ENCODE measurements at regions not wholly inside any gene's neighbourhood (a gene's known extent, or its start where the extent isn't known, plus 50 kb on each side); places are given as distances from the start of the nearest gene placed in this dataset.

GRCh38 chr10:29826221-29826620 lies 191.4 kb upstream of the SVIL start:
- DNase-seq (ENCODE audit: extremely low spot score, unreplicated experiment): no peak
- Mint-ChIP-seq H3K27me3 (ENCODE audit: unreplicated experiment) (no peaks in the 10 kb centered on the region), H3K27ac (ENCODE audit: unreplicated experiment) (no peak overlapping the region), H3K4me3 (ENCODE audit: unreplicated experiment) (no peak overlapping the region), H3K4me1 (ENCODE audit: unreplicated experiment) (peaks cover 6% of the 10 kb centered on the region), H3K36me3 (ENCODE audit: unreplicated experiment) (no peaks in the 10 kb centered on the region), H3K9me3 (ENCODE audit: unreplicated experiment) (no peaks in the 10 kb centered on the region)
- no peak for TF ChIP-seq CTCF (IDR thresholded peaks at IDR 0.05)

- no peaks in the 10 kb centered on the region for H3K27me3 Mint-ChIP-seq (ENCODE audit: unreplicated experiment)
- no peaks in the 10 kb centered on the region for H3K9me3 Mint-ChIP-seq (ENCODE audit: unreplicated experiment)
- no peak for TF ChIP-seq CTCF (IDR thresholded peaks at IDR 0.05)
- H3K27ac Mint-ChIP-seq (ENCODE audit: unreplicated experiment): no peak overlapping the region
- no peak for DNase-seq (ENCODE audit: extremely low spot score, unreplicated experiment)
- no peak overlapping the region for H3K4me3 Mint-ChIP-seq (ENCODE audit: unreplicated experiment)
- H3K36me3 Mint-ChIP-seq (ENCODE audit: unreplicated experiment): no peaks in the 10 kb centered on the region
- H3K4me1 Mint-ChIP-seq (ENCODE audit: unreplicated experiment): peaks cover 6% of the 10 kb centered on the region
Measured at GRCh38 chr10:29823553-29824080, 188.8 kb upstream of the SVIL start.

- no peak overlapping the region for H3K4me3 Mint-ChIP-seq (ENCODE audit: unreplicated experiment)
- H3K27ac Mint-ChIP-seq (ENCODE audit: unreplicated experiment): no peak overlapping the region
- no peak for DNase-seq (ENCODE audit: extremely low spot score, unreplicated experiment)
- H3K36me3 Mint-ChIP-seq (ENCODE audit: unreplicated experiment): no peaks in the 10 kb centered on the region
- TF ChIP-seq CTCF (IDR thresholded peaks at IDR 0.05): no peak
- no peaks in the 10 kb centered on the region for H3K9me3 Mint-ChIP-seq (ENCODE audit: unreplicated experiment)
- peaks cover 3% of the 10 kb centered on the region for H3K4me1 Mint-ChIP-seq (ENCODE audit: unreplicated experiment)
- H3K27me3 Mint-ChIP-seq (ENCODE audit: unreplicated experiment): peaks cover 8% of the 10 kb centered on the region
Measured at GRCh38 chr10:29820890-29821461, 186.2 kb upstream of the SVIL start.

GRCh38 chr10:29816801-29817558 lies 182.2 kb upstream of the SVIL start:
- H3K27ac Mint-ChIP-seq (ENCODE audit: unreplicated experiment): no peak overlapping the region
- no peaks in the 10 kb centered on the region for H3K36me3 Mint-ChIP-seq (ENCODE audit: unreplicated experiment)
- peaks cover 8% of the 10 kb centered on the region for H3K27me3 Mint-ChIP-seq (ENCODE audit: unreplicated experiment)
- no peak for TF ChIP-seq CTCF (IDR thresholded peaks at IDR 0.05)
- H3K4me3 Mint-ChIP-seq (ENCODE audit: unreplicated experiment): no peak overlapping the region
- DNase-seq (ENCODE audit: extremely low spot score, unreplicated experiment): no peak
- H3K9me3 Mint-ChIP-seq (ENCODE audit: unreplicated experiment): no peaks in the 10 kb centered on the region
- peaks cover 5% of the 10 kb centered on the region for H3K4me1 Mint-ChIP-seq (ENCODE audit: unreplicated experiment)

- no peak for TF ChIP-seq CTCF (IDR thresholded peaks at IDR 0.05)
- no peak overlapping the region for H3K27ac Mint-ChIP-seq (ENCODE audit: unreplicated experiment)
- no peak for DNase-seq (ENCODE audit: extremely low spot score, unreplicated experiment)
- H3K4me3 Mint-ChIP-seq (ENCODE audit: unreplicated experiment): no peak overlapping the region
- no peaks in the 10 kb centered on the region for H3K36me3 Mint-ChIP-seq (ENCODE audit: unreplicated experiment)
- H3K4me1 Mint-ChIP-seq (ENCODE audit: unreplicated experiment): peaks cover 11% of the 10 kb centered on the region
- no peaks in the 10 kb centered on the region for H3K9me3 Mint-ChIP-seq (ENCODE audit: unreplicated experiment)
- H3K27me3 Mint-ChIP-seq (ENCODE audit: unreplicated experiment): peaks cover 8% of the 10 kb centered on the region
Measured at GRCh38 chr10:29815572-29815971, 180.8 kb upstream of the SVIL start.
